ENCODE measurements at regions not wholly inside any gene's neighbourhood (a gene's known extent, or its start where the extent isn't known, plus 50 kb on each side); places are given as distances from the start of the nearest gene placed in this dataset.

- TF ChIP-seq CTCF (IDR thresholded peaks at IDR 0.05; ENCODE audit: insufficient read depth, low read length): no peak
- no peak overlapping the region for H3K4me3 ChIP-seq (ENCODE audit: low read depth, low read length)
- no peak for DNase-seq (ENCODE audit: low read depth)
These were observed 200.9 kb downstream of the LTN1 start for GRCh38 chr21:28791595-28792282.

DNA sequence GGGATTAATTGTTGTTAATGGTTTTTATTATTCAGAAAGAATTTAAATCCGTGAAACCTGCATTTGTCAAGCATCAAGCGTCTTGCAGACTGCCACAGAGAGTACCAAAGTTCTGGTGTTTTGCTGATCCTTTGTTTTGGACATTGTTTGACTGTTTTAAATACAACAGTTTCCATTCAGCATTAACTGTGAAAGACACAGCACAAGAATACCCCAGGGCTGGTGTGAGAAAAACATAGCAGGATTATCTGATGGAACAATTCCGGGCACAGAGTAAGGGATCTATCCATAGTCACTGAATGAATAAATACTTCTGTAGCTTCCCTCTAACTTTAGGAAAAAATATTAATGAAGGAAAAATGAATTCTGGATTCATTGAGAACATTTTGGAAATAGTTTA is 202.3 kb downstream of the LTN1 start:
- H3K4me3 ChIP-seq (ENCODE audit: low read depth, low read length): no peak overlapping the region
- DNase-seq (ENCODE audit: low read depth): no peak
- no peak for TF ChIP-seq CTCF (IDR thresholded peaks at IDR 0.05; ENCODE audit: insufficient read depth, low read length)

GRCh38 chr21:28789523-28789922 is 203.2 kb downstream of the LTN1 start:
- H3K4me3 ChIP-seq (ENCODE audit: low read depth, low read length): no peak overlapping the region
- DNase-seq (ENCODE audit: low read depth): no peak
- no peak for TF ChIP-seq CTCF (IDR thresholded peaks at IDR 0.05; ENCODE audit: insufficient read depth, low read length)

GRCh38 chr21:28788030-28788429 is 204.6 kb downstream of the LTN1 start:
- DNase-seq (ENCODE audit: low read depth): no peak
- TF ChIP-seq CTCF (IDR thresholded peaks at IDR 0.05; ENCODE audit: insufficient read depth, low read length): no peak

DNA sequence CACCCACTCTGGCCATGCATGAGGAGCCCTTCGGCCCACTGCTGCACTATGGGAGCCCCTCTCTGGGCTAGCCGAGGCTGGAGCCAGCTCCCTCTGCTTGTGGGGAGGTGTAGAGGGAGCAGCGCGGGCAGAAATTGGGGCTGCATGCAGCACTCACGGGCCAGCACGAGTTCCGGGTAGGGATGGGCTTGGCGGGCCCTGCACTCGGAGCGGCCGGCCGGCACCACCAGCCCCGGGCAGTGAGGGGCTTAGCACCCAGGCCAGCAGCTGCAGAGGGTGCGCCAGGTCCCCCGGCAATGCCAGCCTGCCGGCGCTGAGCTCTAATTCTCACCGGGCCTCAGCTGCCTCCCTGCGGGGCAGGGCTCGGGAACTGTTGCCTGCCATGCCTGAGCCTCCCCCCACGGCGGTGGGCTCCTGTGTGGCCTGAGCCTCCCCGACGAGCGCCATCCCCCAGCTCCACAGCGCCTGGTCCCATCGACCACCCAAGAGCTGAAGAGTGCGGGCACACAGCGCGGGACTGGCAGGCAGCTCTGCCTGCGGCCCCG is 209.0 kb downstream of the LTN1 start:
- no peak for DNase-seq (ENCODE audit: low read depth)
- no peak for TF ChIP-seq CTCF (IDR thresholded peaks at IDR 0.05; ENCODE audit: insufficient read depth, low read length)
- H3K4me3 ChIP-seq (ENCODE audit: low read depth, low read length): no peak overlapping the region

More at GRCh38 chr21:28788030-28788429, 204.6 kb downstream of the LTN1 start:
- H3K4me3 ChIP-seq (ENCODE audit: low read depth, low read length): no peak overlapping the region

DNA sequence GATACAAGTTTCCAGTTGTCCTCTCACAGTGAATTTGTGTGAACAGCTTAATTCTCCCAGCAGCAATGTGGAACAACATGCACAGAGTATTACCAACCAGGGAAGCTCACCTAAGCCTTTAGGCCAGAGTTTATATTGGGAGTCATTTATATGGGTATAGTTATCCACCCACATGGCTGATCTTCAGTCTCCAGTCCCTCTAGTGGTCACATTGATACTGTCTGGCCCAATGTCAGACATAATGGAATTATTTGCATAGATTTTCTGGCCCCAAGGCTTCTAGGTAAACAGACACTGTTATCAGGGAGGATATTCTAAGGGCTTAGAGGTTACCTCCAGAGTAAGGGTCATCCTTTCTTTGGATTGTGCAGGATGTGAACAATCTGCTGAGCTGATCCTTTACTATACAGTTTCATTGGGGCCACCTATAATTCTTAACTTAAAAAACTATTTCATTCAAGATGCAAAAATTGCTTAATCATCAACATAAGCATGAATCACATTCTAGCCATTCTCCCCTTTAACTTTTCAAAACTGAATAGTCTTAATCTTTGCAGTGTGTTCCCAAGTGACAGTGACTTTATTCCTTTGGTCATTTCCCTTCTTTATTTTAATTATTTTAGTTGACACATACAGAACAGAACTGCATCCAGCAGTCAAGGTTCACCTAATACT is 210.9 kb downstream of the LTN1 start:
- DNase-seq (ENCODE audit: low read depth): peak; percentile 61
- H3K4me3 ChIP-seq (ENCODE audit: low read depth, low read length): no peak overlapping the region
- peak; percentile 69 for TF ChIP-seq CTCF (IDR thresholded peaks at IDR 0.05; ENCODE audit: insufficient read depth, low read length)
